OCI-M2 (cell line): ENCODE measurements at regions not wholly inside any gene's neighbourhood (a gene's known extent, or its start where the extent isn't known, plus 50 kb on each side); places are given as distances from the start of the nearest gene placed in this dataset.

Source experiments
- DNase-seq: peaks from one replicate; lab custom pipeline; 2025; ENCODE audit not compliant: unreplicated experiment; lab: John Stamatoyannopoulos, UW

DNA sequence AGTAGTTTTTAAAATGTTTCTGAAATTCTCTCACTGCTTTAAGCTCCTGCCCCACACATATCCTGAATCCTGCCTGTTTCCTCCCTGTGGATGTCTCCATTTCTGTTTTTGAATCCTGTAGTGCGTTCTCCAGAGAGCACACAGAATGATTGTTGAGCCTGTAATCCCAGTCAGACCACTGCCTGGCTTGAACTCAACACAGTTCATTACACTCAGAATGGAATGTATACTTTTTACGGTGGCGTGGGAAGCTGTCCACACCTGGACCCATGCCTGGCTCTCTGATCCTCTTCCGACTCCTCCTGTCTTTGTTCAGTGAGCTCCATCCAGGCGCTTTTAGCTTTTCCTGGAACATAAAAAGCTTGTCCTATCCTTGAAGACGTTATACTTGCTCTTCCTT is 1217.0 kb upstream of the PRKX start:
- no peak for DNase-seq

DNA sequence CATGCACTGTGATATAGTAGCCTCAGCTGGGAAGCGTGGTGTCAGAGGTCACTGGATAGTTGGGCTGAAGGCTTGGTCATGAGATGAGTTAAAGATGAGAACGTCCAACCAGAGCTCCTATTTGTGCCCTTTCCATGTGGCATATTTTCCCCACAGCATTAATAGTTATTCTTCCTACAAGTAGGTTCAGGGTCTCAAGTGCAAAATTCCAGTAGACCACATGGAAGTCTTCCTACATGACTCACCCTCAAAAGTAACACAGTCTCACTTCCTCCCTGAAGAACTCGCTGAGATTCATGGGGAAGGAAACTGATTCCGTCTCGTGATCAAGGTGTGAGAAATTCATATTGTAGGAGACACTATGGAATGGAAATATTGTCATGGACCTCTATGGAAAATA is 1212.5 kb upstream of the PRKX start:
- DNase-seq = no peak

DNA sequence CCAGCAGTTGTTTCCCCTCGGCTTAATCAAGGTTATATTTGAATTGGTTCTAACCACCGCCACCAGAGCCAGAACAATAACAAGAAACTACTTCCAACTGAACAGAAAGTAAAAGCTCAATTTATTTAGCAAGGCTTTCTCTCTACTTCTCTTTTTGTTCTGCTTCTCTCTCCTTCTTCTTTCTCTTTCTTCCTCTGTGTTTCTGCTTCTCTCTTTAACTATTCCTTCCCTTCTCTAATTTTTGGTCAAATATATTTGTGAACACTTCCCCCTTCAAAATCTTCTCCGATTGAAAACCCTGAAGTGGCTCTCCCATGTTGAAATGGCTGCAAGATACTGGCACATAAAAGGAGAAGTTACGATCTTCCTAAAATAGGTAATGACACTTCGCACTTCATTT is 1195.9 kb upstream of the PRKX start:
- DNase-seq = no peak

DNA sequence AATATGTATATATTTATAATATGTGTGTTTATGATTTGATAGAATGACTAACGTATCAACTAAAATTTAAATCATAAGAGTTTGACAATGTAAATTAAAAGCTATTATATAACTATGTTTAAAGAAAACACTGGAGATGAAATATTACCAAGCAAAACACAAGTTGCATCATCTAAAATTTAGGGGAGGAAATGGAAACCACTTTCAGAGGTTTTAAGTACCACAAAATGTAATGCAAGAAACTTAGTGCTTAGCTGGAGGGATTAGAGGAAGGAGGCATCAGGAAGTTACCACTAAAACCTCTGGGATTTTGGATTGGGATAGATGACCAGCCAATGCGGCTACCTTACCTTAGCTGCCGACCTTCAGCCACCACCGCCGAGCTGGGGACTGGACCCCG is 1192.1 kb upstream of the PRKX start:
- DNase-seq = no peak

DNA sequence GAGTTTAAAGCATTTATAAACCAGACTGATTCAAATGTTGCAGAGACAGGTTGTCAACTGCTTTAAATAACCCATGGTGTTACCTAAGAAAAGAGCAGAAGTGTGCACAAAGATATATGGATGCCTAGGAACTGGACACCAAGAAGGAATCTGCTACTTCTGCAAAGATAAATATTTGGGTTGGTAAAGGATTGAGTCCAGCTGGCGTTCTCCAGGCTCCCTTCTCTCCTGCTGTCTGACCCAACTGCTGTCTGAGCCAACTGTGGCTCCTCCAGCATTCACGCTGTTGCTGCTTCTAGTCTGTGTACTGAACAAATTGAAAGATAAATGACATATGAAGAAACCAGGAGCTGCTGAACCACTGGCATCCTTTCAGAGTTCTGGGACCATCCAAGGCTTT is 1167.8 kb upstream of the PRKX start:
- DNase-seq = no peak

DNA sequence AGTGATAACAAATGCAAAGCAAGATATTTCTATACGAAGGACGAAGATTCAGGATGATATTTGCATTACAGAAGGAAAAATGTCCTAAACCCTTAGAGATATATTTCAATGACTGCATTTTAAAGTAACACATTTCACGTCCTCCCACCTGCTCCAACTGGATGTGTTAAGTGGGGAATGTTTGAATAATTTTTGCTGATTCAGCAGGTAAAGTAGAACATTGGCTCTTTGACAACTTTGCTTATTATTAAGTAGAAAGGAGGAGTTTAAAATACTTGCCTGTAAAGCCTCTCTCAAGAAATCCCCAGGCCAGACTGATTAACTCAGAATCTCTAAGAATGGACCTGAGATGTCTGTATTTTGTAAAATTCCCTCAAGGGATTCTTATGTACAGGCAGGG is 1165.2 kb upstream of the PRKX start:
- no peak for DNase-seq

DNA sequence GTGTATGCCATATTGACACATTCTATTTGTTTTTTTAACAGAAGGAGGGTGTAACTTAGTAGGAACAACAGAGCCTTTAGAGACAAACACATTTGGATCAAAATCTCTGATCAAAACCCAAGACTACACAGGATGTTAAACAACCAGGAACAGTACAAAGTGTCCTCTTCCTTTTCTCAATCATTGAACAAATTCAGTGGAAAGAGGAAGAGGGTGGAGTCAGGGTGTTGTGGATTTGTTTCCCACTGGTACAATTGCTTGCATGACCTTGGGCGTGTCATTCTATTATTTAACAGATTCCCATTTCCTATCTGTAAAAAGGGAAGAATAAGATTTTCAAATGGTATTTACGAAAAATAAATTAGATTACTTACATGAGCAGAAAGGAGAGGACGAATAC is 1162.8 kb upstream of the PRKX start:
- no peak for DNase-seq

DNA sequence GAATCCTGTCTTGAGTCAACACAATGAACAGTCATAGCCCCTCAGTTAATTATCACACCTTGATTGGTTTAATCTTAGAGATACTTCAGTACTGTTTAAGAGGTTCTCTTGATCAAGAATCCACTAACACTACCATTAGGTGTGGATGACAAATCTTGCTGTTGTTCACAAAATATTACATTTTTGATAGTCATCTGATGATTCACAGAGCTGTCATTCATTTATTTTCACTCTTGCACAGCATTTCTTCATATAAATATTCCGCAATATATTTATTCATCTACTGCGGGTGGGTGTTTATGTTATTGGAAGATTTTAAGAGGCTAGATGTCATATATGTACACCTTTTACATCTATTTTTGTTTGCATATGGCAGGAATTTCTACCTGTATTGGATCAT is 1138.1 kb upstream of the PRKX start:
- DNase-seq = no peak

DNA sequence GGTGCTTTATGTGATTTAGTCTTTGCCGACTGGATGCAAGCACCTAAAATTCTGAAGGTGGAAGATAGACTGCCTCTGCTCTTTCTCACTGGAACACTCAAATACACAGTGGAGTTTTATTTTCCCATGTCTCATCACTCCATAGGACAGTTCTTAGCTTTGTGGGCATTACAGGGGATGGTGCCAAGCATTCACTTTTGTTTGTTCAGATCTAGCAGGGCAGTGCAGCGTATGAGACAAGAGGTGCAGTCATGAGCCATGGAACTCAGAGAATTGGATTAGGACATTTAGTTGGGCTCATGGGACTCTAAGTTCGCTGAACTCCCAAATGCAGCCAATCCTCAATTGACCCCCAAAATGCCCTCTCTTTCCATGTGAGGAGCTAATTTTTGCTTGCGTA is 1136.9 kb upstream of the PRKX start:
- DNase-seq = no peak

DNA sequence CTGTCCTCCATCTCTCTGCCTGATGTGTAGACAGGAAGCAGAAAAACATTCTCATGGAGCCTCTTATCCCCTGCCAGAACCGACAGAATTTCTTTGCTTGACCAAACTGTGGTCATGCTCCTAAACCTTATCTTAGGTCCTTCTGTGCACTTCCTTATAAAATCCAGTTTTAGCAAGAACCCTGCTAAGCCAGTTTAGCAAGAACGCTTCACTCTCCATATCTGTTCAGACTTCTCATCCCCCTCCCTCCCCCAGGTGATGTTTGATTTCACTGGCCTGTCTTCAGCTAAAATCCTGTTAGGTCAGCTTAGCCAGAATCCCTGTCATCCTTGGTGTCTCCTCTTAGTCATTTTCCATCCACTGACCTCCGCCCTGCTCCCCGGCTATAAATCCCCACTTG is 1130.9 kb upstream of the PRKX start:
- DNase-seq = no peak

DNA sequence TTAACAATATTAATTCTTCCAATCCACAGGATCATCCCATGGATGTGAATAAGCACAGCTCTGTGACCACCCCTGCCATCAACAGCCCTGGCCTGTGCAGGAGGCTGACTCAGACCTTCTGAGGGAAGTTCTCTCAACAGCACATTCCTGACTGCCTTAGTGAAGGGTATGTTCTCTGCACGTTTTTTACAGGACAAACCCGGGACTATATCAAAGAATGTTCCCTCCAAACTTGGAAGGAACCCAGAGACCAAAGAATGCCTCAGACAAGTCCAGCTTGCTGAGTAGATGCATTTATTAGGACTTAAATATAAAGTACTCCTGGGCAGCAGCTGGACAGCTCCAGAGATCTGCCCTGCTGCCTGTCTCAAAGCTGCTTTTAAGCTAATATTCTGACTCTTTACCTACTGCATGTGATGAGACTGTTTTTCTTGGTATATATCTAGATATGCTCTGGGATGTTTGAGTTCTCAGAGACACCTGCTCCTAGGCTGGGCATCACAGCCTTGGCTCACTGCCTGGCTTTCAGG is 1127.8 kb upstream of the PRKX start:
- no peak for DNase-seq

DNA sequence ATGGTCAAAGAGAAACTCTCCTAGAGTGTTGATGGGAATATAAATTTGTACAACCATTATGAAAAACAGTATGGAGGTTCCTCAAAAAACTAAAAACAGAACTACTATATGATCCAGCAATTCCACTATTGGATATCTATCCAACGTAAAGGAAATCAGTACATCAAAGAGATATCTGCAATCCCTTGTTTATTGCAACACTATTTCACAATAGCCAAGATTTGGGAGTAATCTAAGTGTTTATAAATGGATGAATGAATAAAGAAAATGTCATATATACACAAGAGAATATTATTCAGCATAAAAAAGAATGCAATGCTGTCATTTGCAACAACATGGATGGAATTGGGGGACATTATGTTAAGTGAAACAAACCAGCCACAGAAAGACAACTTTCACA is 1118.1 kb upstream of the PRKX start:
- DNase-seq = no peak

DNA sequence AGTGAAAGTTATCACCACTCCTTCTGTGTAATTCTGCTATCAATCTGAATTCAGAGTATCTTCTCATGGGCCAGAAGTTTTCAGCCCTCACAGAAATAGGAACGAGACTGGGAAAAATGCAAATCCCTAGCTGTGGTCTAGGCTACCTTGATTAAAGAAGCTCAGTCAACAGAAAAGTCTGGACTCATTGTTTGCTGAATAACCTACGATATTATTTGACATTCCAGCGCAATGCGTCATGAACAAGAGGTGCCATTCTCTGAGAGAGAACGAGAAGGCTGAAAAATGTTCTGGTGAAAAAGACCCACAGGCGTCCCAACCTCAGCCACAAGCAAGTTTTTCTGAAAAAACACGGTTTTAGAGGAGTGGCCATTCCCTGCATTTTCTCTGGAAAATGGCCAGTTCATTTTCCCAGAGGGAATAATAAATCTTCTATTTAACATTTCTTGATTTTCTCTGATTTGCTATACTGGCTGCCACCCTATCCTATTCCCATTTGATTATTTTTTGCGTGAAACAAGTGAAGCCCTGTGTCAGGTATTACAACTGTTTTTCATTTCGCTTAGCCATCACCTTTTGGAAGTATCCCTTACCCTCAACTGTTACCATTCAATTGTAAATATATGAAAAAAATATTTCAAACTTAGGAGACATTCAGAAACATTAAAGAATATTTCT is 1117.6 kb upstream of the PRKX start:
- no peak for DNase-seq

DNA sequence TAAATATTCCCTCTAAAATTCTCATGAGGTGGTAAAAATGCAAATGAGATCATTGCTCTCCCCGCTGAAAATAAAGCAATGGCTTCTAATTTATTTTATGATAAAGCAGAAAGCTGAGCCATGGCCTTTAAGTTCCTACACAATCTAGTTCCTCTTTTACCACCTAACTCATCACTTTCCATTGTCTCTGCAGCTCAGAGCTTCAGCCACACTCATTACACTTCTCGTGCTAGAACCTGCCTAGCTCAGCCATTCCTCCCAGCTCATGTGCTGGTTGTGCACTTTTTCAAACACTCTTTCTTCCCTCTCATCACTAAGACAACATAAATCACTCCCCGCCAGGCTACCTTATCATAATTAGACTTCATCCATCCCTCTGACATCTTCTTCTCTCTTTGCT is 1112.1 kb upstream of the PRKX start:
- DNase-seq = no peak

DNA sequence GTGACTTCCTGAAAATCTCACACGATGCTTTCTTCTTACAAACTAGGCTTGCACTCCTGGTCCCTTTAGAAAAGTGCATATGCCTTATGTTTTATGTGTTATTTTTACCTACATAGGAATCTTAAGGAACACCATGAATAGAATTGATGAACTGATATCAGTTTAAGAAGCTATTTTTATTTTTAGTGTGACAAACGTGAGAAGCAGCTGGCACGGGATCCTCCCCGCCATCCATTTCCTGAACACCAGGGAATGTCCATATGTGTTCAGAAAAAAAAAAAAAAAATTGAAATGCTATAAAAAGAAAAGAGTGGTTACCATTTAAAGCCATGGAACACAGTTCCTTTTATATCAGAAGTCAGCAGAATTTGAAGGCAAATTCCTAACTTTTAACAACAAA is 1096.1 kb upstream of the PRKX start:
- no peak for DNase-seq

DNA sequence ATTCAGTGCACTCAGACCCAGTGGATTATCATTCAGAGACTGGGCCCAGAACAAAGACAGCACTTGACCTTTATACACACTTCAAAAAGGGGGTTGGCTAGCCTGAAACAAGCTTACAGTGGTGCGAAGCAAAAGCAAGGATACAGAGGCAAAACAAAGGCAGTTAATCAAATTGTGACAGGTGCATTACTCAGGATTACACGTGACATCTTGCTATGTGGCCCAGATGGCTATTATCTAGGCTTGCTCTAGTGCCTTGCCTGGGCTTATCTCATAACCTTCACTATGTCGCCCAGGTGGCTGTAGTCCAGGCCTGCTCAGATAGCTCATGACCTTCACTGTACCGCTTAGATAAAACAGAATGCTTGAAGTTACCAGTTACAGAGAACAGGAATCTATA is 1092.1 kb upstream of the PRKX start:
- no peak for DNase-seq

DNA sequence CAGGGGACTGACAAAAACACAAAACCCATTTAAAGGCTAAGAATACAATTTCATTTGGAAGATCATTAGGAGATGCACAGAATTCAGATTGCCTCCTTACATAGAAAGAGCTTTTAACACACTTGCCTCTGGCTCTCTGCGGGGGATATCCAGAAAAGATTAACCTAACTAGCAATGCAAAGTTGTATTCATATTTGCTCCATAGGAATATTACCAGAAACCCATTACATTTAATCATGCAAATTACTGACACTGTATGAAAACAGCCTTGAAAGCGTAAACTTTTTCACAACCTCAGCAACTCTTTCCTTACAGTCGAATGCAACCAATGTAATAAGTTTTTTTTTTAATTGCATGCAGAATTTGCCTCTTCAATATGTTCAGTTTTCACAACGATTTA is 1087.3 kb upstream of the PRKX start:
- no peak for DNase-seq

DNA sequence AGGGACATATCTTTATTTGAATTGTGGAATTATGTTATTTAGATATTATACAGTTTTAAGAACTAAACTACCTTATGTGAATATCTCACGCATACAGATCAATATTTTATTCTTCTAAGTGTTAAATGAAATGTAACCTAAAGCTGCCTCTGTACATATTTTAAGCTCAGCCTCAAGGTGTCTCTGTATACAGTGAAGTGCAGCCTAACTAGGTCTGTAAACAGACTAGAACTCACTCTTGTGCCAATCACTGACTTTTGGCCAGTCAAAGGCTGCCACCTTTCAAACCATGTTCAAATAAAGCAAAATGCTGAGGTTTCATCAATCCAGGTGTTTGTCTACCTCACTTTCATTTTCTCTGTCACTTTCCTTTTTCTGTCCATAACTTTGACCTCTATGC is 1074.5 kb upstream of the PRKX start:
- DNase-seq = no peak

DNA sequence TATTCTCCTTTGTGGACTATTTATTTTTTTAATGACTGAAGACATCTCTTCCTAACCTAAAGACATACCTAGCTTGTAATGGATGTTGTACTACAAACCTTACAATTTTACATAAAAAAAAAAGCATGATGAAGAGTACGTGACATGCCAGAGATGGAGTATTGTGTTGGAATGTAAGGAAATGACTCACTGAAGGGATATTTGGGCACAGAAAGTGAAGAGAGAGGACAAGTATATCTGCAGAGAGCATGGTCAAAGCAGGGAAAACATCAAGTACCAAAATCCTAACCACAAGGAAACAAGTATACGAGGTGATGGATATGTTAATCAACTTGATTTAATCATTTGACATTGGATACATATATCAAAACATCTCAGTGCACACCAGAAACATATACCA is 1051.4 kb upstream of the PRKX start:
- DNase-seq = no peak

DNA sequence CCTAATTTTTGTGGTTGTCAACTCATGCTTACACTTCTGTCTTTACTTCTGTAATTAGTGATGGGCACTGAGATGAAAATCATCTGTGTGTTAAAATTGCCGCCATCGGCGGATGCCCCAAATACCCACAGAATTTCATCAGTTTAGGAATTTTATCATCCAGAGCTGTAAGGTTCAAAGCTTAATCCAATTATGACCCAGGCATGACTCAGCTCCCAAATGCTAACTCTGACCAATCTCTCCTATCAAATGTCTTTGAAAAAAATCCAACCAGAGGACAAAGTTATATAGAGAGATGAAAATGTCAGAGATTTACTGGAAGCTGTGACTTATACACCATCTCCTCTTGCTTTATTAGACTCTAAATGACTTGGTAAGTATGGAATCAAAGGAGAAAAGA is 1048.7 kb upstream of the PRKX start:
- DNase-seq = no peak

DNA sequence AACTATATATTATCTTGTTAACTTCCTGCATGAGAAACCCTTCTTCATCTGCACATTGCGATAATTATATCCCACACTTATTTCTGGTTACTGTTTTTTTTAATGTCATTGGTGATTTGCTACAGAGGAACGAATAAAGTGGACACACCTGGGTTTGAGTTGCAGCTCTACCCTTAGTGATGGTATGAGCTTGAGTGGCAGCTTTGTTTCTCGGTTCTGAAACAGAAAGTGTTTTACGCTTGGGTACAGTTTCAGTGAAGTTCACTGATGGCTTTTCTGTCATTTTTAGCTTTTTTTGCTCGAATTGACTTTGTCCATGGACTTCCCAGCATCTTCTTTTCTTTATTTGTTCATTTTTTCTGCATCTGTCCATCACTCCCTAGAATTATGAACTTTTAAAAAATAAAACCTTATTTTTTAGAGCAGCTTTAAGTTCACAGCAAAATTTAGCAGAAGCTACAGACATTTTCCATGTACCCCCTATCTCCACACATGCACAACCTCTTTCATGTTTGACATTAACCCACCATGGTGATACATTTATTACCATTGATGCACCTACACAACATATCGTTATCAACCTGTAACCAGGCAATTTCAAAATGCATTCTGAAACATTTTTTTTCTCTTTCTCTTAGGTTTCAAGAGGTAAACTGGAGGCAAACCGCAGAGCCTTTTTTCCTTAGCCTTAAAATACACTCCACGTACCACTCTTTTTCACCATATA is 1041.6 kb upstream of the PRKX start:
- DNase-seq = no peak

DNA sequence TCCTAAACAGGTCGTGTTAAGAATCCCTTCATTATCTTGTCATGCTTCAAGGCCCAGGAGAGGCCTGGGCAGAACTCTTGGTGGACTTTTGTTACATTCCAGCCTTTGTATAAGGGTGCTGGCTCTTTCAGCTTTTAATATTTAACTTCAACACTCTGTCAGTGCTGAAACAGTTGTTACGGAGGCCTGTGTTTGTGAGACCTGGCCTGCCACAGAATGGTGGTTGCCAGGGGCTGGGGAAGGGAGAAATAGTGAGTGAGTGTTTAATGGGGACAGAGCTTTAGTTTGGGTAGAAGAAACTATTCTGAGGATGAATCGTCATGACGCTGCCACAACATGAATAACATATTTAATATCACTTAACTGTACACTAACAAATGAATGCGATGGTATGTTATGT is 1027.6 kb upstream of the PRKX start:
- DNase-seq = no peak

DNA sequence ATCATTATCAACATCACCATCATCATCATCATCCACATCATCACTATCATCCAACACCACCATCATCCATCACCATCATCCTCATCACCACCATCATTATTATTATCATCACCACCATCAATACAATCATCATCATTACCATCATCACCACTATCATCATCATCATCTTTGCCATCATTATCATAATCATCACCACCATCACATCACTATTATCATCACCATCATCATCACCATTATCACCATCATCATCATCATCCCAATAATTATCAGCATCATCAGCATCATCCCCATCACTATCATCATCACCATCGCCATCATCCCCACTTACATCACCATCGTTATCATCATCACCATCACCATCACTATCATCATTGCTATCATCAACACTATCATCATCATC is 1021.9 kb upstream of the PRKX start:
- DNase-seq = no peak
